Neural progenitor cell (in vitro differentiated cells): ENCODE measurements at regions not wholly inside any gene's neighbourhood (a gene's known extent, or its start where the extent isn't known, plus 50 kb on each side); places are given as distances from the start of the nearest gene placed in this dataset.

Experiments
- EZH2 ChIP-seq: fragments of 200-600 bp; sonication (generic); IDR thresholded peaks from 2 replicates; pipeline ENCODE4 v1.6.1; 2017; ENCODE audit warnings: antibody characterized with exemption, mild to moderate bottlenecking, moderate library complexity
- EZH2phosphoT487 ChIP-seq: fragments of 200-600 bp; sonication (generic); IDR thresholded peaks from 2 replicates; pipeline ENCODE4 v1.6.1; 2017; ENCODE audit warnings: antibody characterized with exemption
- TF ChIP-seq, protein P1 (sequence below): fragments of 200-600 bp; sonication (generic); IDR thresholded peaks from 2 replicates; pipeline ENCODE4 v1.5.1; 2017; ENCODE audit warnings: antibody characterized with exemption, mild to moderate bottlenecking

DNA sequence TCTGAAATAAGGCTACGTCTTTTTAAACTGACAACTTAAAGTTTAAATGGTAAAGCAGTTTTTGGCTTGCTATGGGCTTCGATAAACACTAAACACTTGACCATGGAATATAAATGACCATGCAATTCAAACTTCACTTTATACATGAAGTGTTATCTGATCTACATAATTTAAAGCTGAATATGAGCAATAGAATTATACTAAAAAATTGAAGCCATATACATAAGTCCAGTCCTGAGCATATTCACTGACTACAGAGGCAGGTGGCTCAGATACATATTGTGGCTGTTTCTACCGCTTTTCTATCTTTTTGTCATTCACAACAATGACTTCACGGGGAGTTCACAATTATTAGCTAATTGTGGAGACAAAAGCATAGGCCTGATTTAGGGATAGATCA, 149.6 kb upstream of the DDIT4L start:
- TF ChIP-seq, protein P1, sequence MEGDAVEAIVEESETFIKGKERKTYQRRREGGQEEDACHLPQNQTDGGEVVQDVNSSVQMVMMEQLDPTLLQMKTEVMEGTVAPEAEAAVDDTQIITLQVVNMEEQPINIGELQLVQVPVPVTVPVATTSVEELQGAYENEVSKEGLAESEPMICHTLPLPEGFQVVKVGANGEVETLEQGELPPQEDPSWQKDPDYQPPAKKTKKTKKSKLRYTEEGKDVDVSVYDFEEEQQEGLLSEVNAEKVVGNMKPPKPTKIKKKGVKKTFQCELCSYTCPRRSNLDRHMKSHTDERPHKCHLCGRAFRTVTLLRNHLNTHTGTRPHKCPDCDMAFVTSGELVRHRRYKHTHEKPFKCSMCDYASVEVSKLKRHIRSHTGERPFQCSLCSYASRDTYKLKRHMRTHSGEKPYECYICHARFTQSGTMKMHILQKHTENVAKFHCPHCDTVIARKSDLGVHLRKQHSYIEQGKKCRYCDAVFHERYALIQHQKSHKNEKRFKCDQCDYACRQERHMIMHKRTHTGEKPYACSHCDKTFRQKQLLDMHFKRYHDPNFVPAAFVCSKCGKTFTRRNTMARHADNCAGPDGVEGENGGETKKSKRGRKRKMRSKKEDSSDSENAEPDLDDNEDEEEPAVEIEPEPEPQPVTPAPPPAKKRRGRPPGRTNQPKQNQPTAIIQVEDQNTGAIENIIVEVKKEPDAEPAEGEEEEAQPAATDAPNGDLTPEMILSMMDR: no peak
- TF ChIP-seq EZH2 (no peak), EZH2phosphoT487 (no peak)
